GM12878 (cell line): ENCODE measurements at regions not wholly inside any gene's neighbourhood (a gene's known extent, or its start where the extent isn't known, plus 50 kb on each side); places are given as distances from the start of the nearest gene placed in this dataset.

Experiments
- ATAC-seq: fragments of 200-7000 bp; cut with Tn5 transposase; 3 replicates; pipeline ENCODE4 v1.9.1; 2020; ENCODE audit warnings: mild to moderate bottlenecking, moderate library complexity
- BruUV-seq: library from RNA; stranded (reverse); fragments of 400-500 nt; replicated peaks from 2 replicates; lab custom pipeline; 2021; lab: Mats Ljungman, UMichigan
- CTCF ChIA-PET: fragments of 300-600 bp; sonication (Branson Sonifier 250); formaldehyde crosslinking; extraction: SDS; loops from one replicate; lab custom pipeline; 2021; ENCODE audit warnings: inconsistent platforms; lab: Yijun Ruan, JAX
- POLR2A ChIA-PET: fragments of 350-600 bp; formaldehyde crosslinking; extraction: SDS; loops from one replicate; lab custom pipeline; 2021; ENCODE audit warnings: inconsistent platforms; lab: Charles Lee
- RAD21 ChIA-PET: fragments of 300-600 bp; sonication (Branson Sonifier 250); formaldehyde crosslinking; loops from one replicate; lab custom pipeline; 2023; ENCODE audit warnings: antibody characterized with exemption; ENCODE audit not compliant: unreplicated experiment; lab: Charles Lee
- SMC1A ChIA-PET: fragments of 300-600 bp; sonication (Branson Sonifier 250); formaldehyde crosslinking; loops from one replicate; lab custom pipeline; 2023; ENCODE audit not compliant: unreplicated experiment, uncharacterized antibody; lab: Charles Lee
- DNase-seq: peaks from one replicate; pipeline ENCODE4 v3.0.0-alpha.2; 2011; ENCODE audit warnings: low read depth, low spot score
- FAIRE-seq: peaks from 3 replicates; lab custom pipeline; 2011; peaks lifted over from hg19 to GRCh38; lab: Jason Lieb, UNC
- H2AFZ ChIP-seq: 2 replicates; pipeline ENCODE4 v1.6.0; 2011; ENCODE audit warnings: low read depth, low read length, control low read depth; ENCODE audit not compliant: control insufficient read depth
- H3K27ac ChIP-seq: 2 replicates; pipeline ENCODE4 v1.5.1; 2011; ENCODE audit warnings: control low read depth; ENCODE audit not compliant: control insufficient read depth, insufficient read depth
- H3K27me3 ChIP-seq, 2 experiments: replicated peaks in 1 of 2; 2 replicates each; pipeline versions ENCODE4 v1.6.0 to v1.6.1; 2011; ENCODE audit warnings: low read length in 1 of 2; ENCODE audit not compliant: control insufficient read depth in 2 of 2, insufficient read depth in 2 of 2
- H3K36me3 ChIP-seq, 2 experiments: 2 replicates each; pipeline ENCODE4 v1.5.1; 2011; ENCODE audit warnings: low read length in 1 of 2; ENCODE audit not compliant: control insufficient read depth in 2 of 2, insufficient read depth in 2 of 2
- H3K4me1 ChIP-seq: 2 replicates; pipeline ENCODE4 v1.6.1; 2011; ENCODE audit warnings: mild to moderate bottlenecking, low read length, moderate library complexity, mixed read lengths; ENCODE audit not compliant: control insufficient read depth, insufficient read depth
- H3K4me2 ChIP-seq: 2 replicates; pipeline ENCODE4 v1.6.0; 2011; ENCODE audit warnings: control low read depth; ENCODE audit not compliant: control insufficient read depth, insufficient read depth
- H3K4me3 ChIP-seq: fragments of 200-600 bp; sonication (generic); 2 replicates; pipeline ENCODE4 v1.5.1; 2016
- H3K79me2 ChIP-seq: 2 replicates; pipeline ENCODE4 v1.6.0; 2011; ENCODE audit warnings: low read length; ENCODE audit not compliant: control insufficient read depth, insufficient read depth
- H3K9ac ChIP-seq: 2 replicates; pipeline ENCODE4 v1.8.0; 2011; ENCODE audit warnings: low read length, control low read depth, mixed read lengths; ENCODE audit not compliant: control insufficient read depth, insufficient read depth
- H3K9me3 ChIP-seq: replicated peaks from 3 replicates; pipeline ENCODE4 v1.5.1; 2011; ENCODE audit warnings: mild to moderate bottlenecking, low read length; ENCODE audit not compliant: control insufficient read depth, insufficient read depth
- H4K20me1 ChIP-seq: 2 replicates; pipeline ENCODE4 v1.6.0; 2011; ENCODE audit not compliant: control insufficient read depth, insufficient read depth
- BCL11A ChIP-seq: IDR thresholded peaks from 2 replicates; pipeline ENCODE4 v1.6.1; 2011; ENCODE audit warnings: low read depth, low read length
- BCL3 ChIP-seq: IDR thresholded peaks from 2 replicates; pipeline ENCODE4 v1.6.1; 2011; ENCODE audit warnings: borderline replicate concordance, low read depth, mild to moderate bottlenecking, moderate library complexity, low read length; ENCODE audit not compliant: insufficient read depth, poor library complexity, severe bottlenecking
- CBX5 ChIP-seq: sonication (generic); IDR thresholded peaks from 2 replicates; pipeline ENCODE4 v1.6.1; 2016; ENCODE audit warnings: low read depth, moderate library complexity, mild to moderate bottlenecking, inconsistent platforms
- EED ChIP-seq: sonication (generic); IDR thresholded peaks from 2 replicates; pipeline ENCODE4 v1.6.1; 2016; ENCODE audit warnings: antibody characterized with exemption, low read depth
- LARP7 ChIP-seq: fragments of 450-650 bp; IDR thresholded peaks from 2 replicates; pipeline ENCODE4 v1.6.1; 2017; ENCODE audit warnings: mild to moderate bottlenecking
- PAX5 ChIP-seq: IDR thresholded peaks from 2 replicates; pipeline ENCODE4 v1.6.1; 2011; ENCODE audit warnings: low read depth, low read length, borderline replicate concordance
- RFX5 ChIP-seq: IDR thresholded peaks from 2 replicates; pipeline ENCODE4 v1.6.1; 2011; ENCODE audit warnings: low read depth, low read length, improper control_type of control experiment
- SMARCA5 ChIP-seq: fragments of 450-650 bp; IDR thresholded peaks from 2 replicates; pipeline ENCODE4 v1.6.1; 2017; ENCODE audit warnings: mild to moderate bottlenecking
- TARDBP ChIP-seq: IDR thresholded peaks from 2 replicates; pipeline ENCODE4 v1.6.1; 2016; ENCODE audit warnings: borderline replicate concordance
- TCF7 ChIP-seq: IDR thresholded peaks from 2 replicates; pipeline ENCODE4 v1.6.1; 2014; ENCODE audit warnings: antibody characterized with exemption, borderline replicate concordance
- USF1 ChIP-seq: IDR thresholded peaks from 2 replicates; pipeline ENCODE4 v1.6.1; 2011; ENCODE audit warnings: borderline replicate concordance, low read depth, mild to moderate bottlenecking, moderate library complexity, mixed read lengths, low read length; ENCODE audit not compliant: insufficient read depth; ENCODE audit errors: extremely low read length
- YY1 ChIP-seq: IDR thresholded peaks from 2 replicates; pipeline ENCODE4 v1.6.1; 2011; ENCODE audit warnings: low read depth, mild to moderate bottlenecking, low read length
- ZBTB4 ChIP-seq: fragments of 450-650 bp; formaldehyde crosslinking; IDR thresholded peaks from 2 replicates; pipeline ENCODE4 v1.4.0; 2022; ENCODE audit warnings: mild to moderate bottlenecking, moderate library complexity
- ZNF622 ChIP-seq: fragments of 450-650 bp; IDR thresholded peaks from 2 replicates; pipeline ENCODE4 v1.6.1; 2017; ENCODE audit warnings: mild to moderate bottlenecking, inconsistent platforms
- WGBS: methylation state at CpG from one replicate; pipeline ENCODE4 v1.1.6; 2016; ENCODE audit warnings: low lambda C conversion rate; ENCODE audit not compliant: insufficient replicate concordance, insufficient coverage; ENCODE audit errors: missing lambda C conversion rate; 5-methylcytosine and 5-hydroxymethylcytosine counted together
- in situ Hi-C: fragments of 300-500 bp; cut with MboI; formaldehyde crosslinking; loops from 9 replicates; pipeline ENCODE4 v1.14.3; 2018; ENCODE audit warnings: mixed read lengths
- intact Hi-C: fragments of 100-400 bp; cut with micrococcal nuclease; formaldehyde crosslinking; loops from one replicate; pipeline ENCODE4 v1.14.2; 2022; ENCODE audit not compliant: unreplicated experiment

GRCh38 chr18:4836141-4836540 is 360.9 kb downstream of the AKAIN1 start:
- DNase-seq: no peak
- intact Hi-C loops (no loop called here), in situ Hi-C loops (no loop called here)
- 0% methylated on average over 1 of the region's 1 CpG for WGBS
- Histone ChIP-seq H3K27me3 (no peaks in the 10 kb centered on the region), H3K4me1 (no peaks in the 10 kb centered on the region), H3K4me3 (no peak overlapping the region), H3K9ac (no peak overlapping the region), H3K4me2 (no peak overlapping the region), H2AFZ (no peak overlapping the region), H3K27ac (no peak overlapping the region), H3K79me2 (no peaks in the 10 kb centered on the region), H3K9me3 (no peaks in the 10 kb centered on the region), H3K36me3 (no peaks in the 10 kb centered on the region), H4K20me1 (no peaks in the 10 kb centered on the region)
- ChIA-PET CTCF (no interaction called here), SMC1A (interaction anchor here (1.2 kb wide), 1 partner anchor 1307 kb away, joined by 5 read pairs; no protein-coding TSS in a partner anchor), POLR2A (no interaction called here), RAD21 (no interaction called here)
- TF ChIP-seq RFX5: no peak
- TF ChIP-seq SMARCA5: no peak
- no peak for TF ChIP-seq CBX5
- no peak for TF ChIP-seq ZNF622
- no peak for TF ChIP-seq TARDBP
- TF ChIP-seq LARP7: no peak
- no peak for TF ChIP-seq EED
- no peak for ATAC-seq
- no peak for FAIRE-seq
- no TSS peak for BruUV-seq

- Histone ChIP-seq H4K20me1 (no peaks in the 10 kb centered on the region), H3K9ac (no peak overlapping the region), H3K27me3 (no peaks in the 10 kb centered on the region), H3K4me3 (no peak overlapping the region), H3K79me2 (no peaks in the 10 kb centered on the region), H3K36me3 (no peaks in the 10 kb centered on the region), H3K4me1 (no peaks in the 10 kb centered on the region), H2AFZ (no peak overlapping the region), H3K9me3 (no peaks in the 10 kb centered on the region), H3K4me2 (no peak overlapping the region), H3K27ac (no peak overlapping the region)
- ChIA-PET RAD21 (no interaction called here), POLR2A (interaction anchor here (1.0 kb wide), 1 partner anchor 12 kb away, joined by 5 read pairs; no protein-coding TSS in a partner anchor), SMC1A (no interaction called here), CTCF (interaction anchor here (1.3 kb wide), 1 partner anchor 15 kb away, joined by 3 read pairs; no protein-coding TSS in a partner anchor)
- DNase-seq (no peak), FAIRE-seq (no peak), ATAC-seq (no peak)
- intact Hi-C loops: no loop called here
- 34% methylated on average over 5 of the region's 5 CpGs for WGBS
- no TSS peak for BruUV-seq
- in situ Hi-C loops: no loop called here
- TF ChIP-seq USF1 (no peak), YY1 (no peak), PAX5 (no peak), BCL3 (no peak), BCL11A (no peak), TCF7 (no peak), ZBTB4 (CRISPR knock-in tag) (no peak)
Observed at GRCh38 chr18:4831791-4832375, 365.2 kb downstream of the AKAIN1 start.
